Ishikawa (cell line): ENCODE measurements at regions not wholly inside any gene's neighbourhood (a gene's known extent, or its start where the extent isn't known, plus 50 kb on each side); places are given as distances from the start of the nearest gene placed in this dataset.

Source experiments
- CEBPB ChIP-seq: IDR thresholded peaks from 2 replicates; pipeline ENCODE4 v1.6.1; 2012
- CREB1 ChIP-seq: IDR thresholded peaks from 2 replicates; pipeline ENCODE4 v1.6.1; 2012; ENCODE audit warnings: low read depth
- EGR1 ChIP-seq: IDR thresholded peaks from 2 replicates; pipeline ENCODE4 v1.6.1; 2012
- EP300 ChIP-seq: IDR thresholded peaks from 2 replicates; pipeline ENCODE4 v1.6.1; 2012; ENCODE audit warnings: borderline replicate concordance
- FOXM1 ChIP-seq: IDR thresholded peaks from 2 replicates; pipeline ENCODE4 v1.6.1; 2012; ENCODE audit warnings: low read depth, borderline replicate concordance
- MAX ChIP-seq: IDR thresholded peaks from 2 replicates; pipeline ENCODE4 v1.6.1; 2012
- NFIC ChIP-seq: IDR thresholded peaks from 2 replicates; pipeline ENCODE4 v1.6.1; 2012
- RAD21 ChIP-seq: IDR thresholded peaks from 2 replicates; pipeline ENCODE4 v1.6.1; 2012; ENCODE audit warnings: low read depth
- REST ChIP-seq: IDR thresholded peaks from 2 replicates; pipeline ENCODE4 v1.6.1; 2012; ENCODE audit warnings: low read depth, mild to moderate bottlenecking
- TAF1 ChIP-seq: IDR thresholded peaks from 2 replicates; pipeline ENCODE4 v1.6.1; 2012; ENCODE audit warnings: low read depth, mild to moderate bottlenecking
- TCF12 ChIP-seq: IDR thresholded peaks from 2 replicates; pipeline ENCODE4 v1.6.1; 2012; ENCODE audit warnings: low read depth
- TEAD4 ChIP-seq: IDR thresholded peaks from 2 replicates; pipeline ENCODE4 v1.6.1; 2012
- USF1 ChIP-seq: IDR thresholded peaks from 2 replicates; pipeline ENCODE4 v1.6.1; 2012
- YY1 ChIP-seq: IDR thresholded peaks from 2 replicates; pipeline ENCODE4 v1.6.1; 2012; ENCODE audit warnings: low read depth
- ZBTB7A ChIP-seq: IDR thresholded peaks from 2 replicates; pipeline ENCODE4 v1.6.1; 2012; ENCODE audit warnings: low read depth

- TF ChIP-seq TCF12 (no peak), USF1 (no peak), MAX (no peak), ZBTB7A (no peak), CREB1 (no peak), YY1 (no peak), EGR1 (no peak), TEAD4 (no peak), REST (no peak), TAF1 (no peak), CEBPB (no peak), EP300 (no peak), FOXM1 (no peak)
Observed at GRCh38 chr13:54928071-54928470, 1899.5 kb downstream of the OLFM4 start.

- TF ChIP-seq NFIC (no peak), TAF1 (no peak), RAD21 (no peak), CEBPB (no peak), EP300 (no peak), YY1 (no peak), ZBTB7A (no peak), FOXM1 (no peak), REST (no peak), USF1 (no peak), TEAD4 (no peak)
Observed at GRCh38 chr13:54934121-54934520, 1905.5 kb downstream of the OLFM4 start.

- no peak for TF ChIP-seq TAF1
Observed at GRCh38 chr13:54945973-54946372, 1917.4 kb downstream of the OLFM4 start.

GRCh38 chr13:54949735-54950134 is 1921.1 kb downstream of the OLFM4 start:
- TF ChIP-seq NFIC, result no peak
- no peak for TF ChIP-seq RAD21
- TF ChIP-seq ZBTB7A, result no peak
- no peak for TF ChIP-seq FOXM1
- TF ChIP-seq REST, result no peak
- no peak for TF ChIP-seq TCF12
- no peak for TF ChIP-seq TAF1
- TF ChIP-seq EP300, result no peak
- no peak for TF ChIP-seq CREB1
- TF ChIP-seq EGR1, result no peak
- TF ChIP-seq CEBPB, result no peak

- TF ChIP-seq EGR1, result no peak
- no peak for TF ChIP-seq FOXM1
- no peak for TF ChIP-seq CREB1
- no peak for TF ChIP-seq TAF1
- no peak for TF ChIP-seq ZBTB7A
- TF ChIP-seq MAX, result no peak
- no peak for TF ChIP-seq TEAD4
- TF ChIP-seq USF1, result no peak
- TF ChIP-seq TCF12, result no peak
- no peak for TF ChIP-seq REST
- TF ChIP-seq NFIC, result no peak
Observed at GRCh38 chr13:54950546-54950945, 1921.9 kb downstream of the OLFM4 start.
